ENCODE measurements at regions not wholly inside any gene's neighbourhood (a gene's known extent, or its start where the extent isn't known, plus 50 kb on each side); places are given as distances from the start of the nearest gene placed in this dataset.

DNA sequence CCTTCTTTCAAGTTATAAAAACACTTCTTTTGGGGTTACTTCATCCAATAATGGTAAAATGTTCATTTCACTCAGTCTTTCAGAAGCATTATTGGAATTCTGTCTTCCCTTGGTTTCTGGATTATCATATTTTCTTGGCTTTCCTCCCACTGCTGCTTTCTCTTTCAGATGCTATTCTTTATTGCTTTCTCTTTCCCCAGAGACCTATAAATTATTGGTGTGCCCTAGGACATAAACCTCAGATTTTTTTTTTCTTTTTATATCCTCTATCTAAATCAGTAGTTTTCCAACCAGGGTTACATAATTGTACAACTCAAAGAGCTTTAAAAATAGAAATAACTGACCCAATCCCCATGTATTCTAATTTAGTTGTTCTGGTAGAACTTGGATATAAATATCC is 1005.5 kb downstream of the ARAP2 start:
- no peak for DNase-seq (ENCODE audit: low read depth)
- TF ChIP-seq, protein P1, sequence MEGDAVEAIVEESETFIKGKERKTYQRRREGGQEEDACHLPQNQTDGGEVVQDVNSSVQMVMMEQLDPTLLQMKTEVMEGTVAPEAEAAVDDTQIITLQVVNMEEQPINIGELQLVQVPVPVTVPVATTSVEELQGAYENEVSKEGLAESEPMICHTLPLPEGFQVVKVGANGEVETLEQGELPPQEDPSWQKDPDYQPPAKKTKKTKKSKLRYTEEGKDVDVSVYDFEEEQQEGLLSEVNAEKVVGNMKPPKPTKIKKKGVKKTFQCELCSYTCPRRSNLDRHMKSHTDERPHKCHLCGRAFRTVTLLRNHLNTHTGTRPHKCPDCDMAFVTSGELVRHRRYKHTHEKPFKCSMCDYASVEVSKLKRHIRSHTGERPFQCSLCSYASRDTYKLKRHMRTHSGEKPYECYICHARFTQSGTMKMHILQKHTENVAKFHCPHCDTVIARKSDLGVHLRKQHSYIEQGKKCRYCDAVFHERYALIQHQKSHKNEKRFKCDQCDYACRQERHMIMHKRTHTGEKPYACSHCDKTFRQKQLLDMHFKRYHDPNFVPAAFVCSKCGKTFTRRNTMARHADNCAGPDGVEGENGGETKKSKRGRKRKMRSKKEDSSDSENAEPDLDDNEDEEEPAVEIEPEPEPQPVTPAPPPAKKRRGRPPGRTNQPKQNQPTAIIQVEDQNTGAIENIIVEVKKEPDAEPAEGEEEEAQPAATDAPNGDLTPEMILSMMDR (IDR thresholded peaks at IDR 0.05; ENCODE audit: insufficient read depth, low read depth, low read length): no peak
- H3K4me3 ChIP-seq (ENCODE audit: low read depth, low read length): no peak overlapping the region

- no peak for DNase-seq (ENCODE audit: low read depth)
- no peak overlapping the region for H3K4me3 ChIP-seq (ENCODE audit: low read depth, low read length)
- TF ChIP-seq, protein P1 (IDR thresholded peaks at IDR 0.05; ENCODE audit: insufficient read depth, low read depth, low read length): no peak
These were observed 997.8 kb downstream of the ARAP2 start for GRCh38 chr4:35246493-35246892.

GRCh38 chr4:35247047-35247446 is 997.3 kb downstream of the ARAP2 start:
- DNase-seq (ENCODE audit: low read depth): no peak
- TF ChIP-seq, protein P1 (IDR thresholded peaks at IDR 0.05; ENCODE audit: insufficient read depth, low read depth, low read length): no peak
- H3K4me3 ChIP-seq (ENCODE audit: low read depth, low read length): no peak overlapping the region

DNA sequence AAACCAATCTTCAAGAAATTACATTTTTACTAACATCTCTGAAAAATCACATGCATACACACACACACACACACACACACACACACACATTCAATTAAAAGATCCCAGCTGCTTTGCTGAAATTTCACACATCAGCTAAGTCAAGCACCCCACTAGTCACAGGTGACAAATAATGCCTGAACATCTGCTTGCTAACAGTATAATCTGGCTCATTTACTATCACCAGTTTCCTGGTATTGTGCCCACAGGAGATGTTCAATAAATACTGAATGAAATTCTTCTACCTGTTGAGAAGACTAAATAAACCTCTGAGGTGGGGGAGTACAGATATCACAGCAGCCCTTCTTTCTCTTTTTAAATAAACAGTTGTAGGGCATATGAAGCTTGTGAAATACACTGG is 994.0 kb downstream of the ARAP2 start:
- TF ChIP-seq, protein P1 (IDR thresholded peaks at IDR 0.05; ENCODE audit: insufficient read depth, low read depth, low read length): no peak
- DNase-seq (ENCODE audit: low read depth): no peak
- no peak overlapping the region for H3K4me3 ChIP-seq (ENCODE audit: low read depth, low read length)

DNA sequence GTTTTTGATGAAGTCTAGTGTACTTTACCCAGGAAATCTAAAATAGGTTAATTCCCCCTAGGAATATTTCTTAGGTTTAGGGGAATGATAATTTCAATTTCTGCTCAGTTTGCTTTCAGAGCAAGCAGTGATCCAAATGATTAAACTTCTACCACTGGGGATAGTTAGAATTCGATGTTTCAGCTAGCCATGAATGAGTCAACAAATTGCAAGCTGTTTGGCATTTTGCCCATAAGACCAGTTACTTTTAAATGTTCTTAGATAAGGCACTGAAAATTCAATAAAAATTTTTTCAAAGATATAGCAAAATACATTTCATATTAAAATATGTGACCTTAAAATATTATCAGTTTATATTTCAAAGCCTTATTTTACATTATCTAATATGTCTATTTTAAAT is 993.6 kb downstream of the ARAP2 start:
- H3K4me3 ChIP-seq (ENCODE audit: low read depth, low read length): no peak overlapping the region
- DNase-seq (ENCODE audit: low read depth): no peak
- TF ChIP-seq, protein P1 (IDR thresholded peaks at IDR 0.05; ENCODE audit: insufficient read depth, low read depth, low read length): no peak

GRCh38 chr4:35252071-35252470 is 992.2 kb downstream of the ARAP2 start:
- DNase-seq (ENCODE audit: low read depth): no peak
- no peak overlapping the region for H3K4me3 ChIP-seq (ENCODE audit: low read depth, low read length)
- TF ChIP-seq, protein P1 (IDR thresholded peaks at IDR 0.05; ENCODE audit: insufficient read depth, low read depth, low read length): no peak

DNA sequence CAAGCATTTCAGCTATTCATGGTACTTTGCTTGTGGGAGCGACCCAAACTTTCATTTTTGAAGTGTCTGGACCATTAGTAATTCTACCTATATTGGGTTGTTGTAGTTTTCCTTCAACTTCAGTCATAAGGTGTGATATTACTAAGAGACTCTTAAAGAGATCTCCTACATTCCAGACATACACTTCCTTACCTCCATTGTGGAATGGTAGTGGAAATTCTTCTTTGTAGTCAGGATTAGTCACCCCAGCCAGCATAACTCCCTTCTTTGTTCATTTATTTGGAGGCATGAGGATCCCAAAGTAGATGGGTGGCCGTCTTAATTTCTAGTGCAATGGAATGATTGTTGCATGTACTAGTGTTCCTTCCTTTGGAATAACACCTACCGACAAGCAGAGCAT is 991.4 kb downstream of the ARAP2 start:
- H3K4me3 ChIP-seq (ENCODE audit: low read depth, low read length): no peak overlapping the region
- TF ChIP-seq, protein P1 (IDR thresholded peaks at IDR 0.05; ENCODE audit: insufficient read depth, low read depth, low read length): no peak
- no peak for DNase-seq (ENCODE audit: low read depth)
